HG03108 (cell line): ENCODE measurements at regions not wholly inside any gene's neighbourhood (a gene's known extent, or its start where the extent isn't known, plus 50 kb on each side); places are given as distances from the start of the nearest gene placed in this dataset.
"Not testable (repeated sequence)": the region's sequence is repeated elsewhere in the genome, so short reads cannot be mapped to it uniquely, and the experiment has no call there.

Source experiments
- ATAC-seq: cut with Tn5 transposase; IDR thresholded peaks from one replicate; pipeline ENCODE4 v1.9.1; 2021; ENCODE audit warnings: moderate library complexity; ENCODE audit not compliant: unreplicated experiment

DNA sequence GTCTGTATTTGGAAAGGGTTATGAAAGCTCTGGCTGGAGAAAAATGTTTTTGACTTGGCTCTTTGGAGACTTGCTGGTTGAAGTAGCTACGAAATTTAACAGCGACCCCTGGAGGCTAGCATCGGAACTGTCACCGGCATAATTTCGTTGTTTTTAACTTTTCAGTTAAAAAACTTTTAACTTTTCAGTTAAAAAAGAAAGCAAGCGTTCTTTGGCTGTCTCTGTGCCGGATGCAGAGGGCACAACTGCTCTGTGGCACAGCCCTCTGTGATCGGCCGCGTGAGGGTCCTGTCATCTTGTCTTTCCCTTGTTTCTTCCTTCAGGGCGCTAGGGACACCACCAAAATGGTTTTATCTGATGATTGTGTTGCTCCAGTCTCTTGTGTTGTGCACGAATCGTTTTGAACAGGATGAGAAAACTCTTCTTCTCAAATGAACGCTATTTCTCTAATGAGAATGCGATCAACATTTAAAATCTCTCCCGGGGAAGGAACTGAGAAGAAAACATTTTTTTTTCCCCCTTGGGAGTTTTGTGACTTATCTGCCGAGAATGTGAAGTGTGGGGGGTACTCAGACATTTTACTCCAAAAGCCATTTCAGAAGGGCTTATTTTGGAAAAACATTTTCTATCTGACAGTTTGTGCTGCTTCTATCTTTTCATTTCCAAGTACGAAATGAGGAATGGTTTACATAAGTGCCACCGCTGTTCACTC, 57.1 kb downstream of the ADCYAP1 start:
- ATAC-seq, result no peak

DNA sequence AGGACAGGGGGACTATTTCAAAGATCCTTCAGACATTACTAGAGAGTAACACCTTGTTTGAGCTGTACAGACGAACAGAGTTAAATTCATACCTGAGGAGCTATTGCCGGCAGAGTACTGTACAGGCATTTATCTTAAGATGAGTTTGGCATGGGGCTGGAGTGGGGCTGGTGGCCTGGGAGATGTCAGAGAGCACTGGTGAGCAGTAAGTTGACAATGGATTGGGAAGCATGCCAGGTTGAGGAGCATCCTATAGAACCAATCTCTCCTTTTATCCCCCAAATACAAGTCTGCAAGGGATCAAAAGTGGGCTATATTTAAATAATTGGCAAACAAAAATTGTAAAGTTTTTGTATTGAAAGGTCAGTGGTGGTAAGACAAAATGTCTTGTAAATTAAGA, 58.6 kb downstream of the ADCYAP1 start:
- no peak for ATAC-seq

DNA sequence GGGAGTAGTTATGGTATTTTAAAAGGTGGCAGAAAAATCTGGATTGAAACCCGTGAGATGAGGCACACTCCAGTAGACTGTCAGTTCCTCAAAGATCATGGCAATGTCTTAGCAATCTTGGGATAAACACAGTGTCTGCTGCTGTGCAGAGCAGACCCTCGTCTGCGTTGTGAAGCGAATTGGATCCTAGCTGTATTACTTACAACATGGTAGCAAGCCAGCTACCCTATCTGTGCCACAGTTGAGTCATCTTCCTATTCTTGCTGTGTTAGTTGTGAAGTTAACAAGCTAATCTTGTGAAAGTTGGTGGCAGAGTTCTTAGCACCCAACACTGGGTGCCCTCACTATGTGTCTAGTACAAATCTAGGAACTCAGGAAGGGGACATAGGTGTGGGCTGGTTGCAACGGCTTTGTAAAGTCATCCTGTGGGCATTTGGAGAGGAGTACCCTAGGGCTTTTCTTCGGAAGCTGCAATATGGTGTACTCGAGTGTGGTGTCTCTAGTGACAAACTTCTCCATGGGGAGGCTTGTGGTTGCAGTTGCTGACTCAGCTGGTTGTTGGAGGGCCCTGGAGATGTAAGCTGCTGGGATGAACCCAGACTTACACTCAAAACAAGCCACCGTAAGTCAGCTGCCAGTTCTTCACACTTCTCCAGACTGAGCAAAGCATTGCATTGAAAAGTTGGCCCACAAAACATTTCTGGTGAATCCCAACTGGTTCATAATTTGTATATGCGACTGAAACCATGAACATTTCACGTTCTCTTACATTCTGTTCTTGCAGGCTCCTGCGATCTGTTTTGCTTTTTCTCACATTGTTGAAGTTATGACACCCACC, 61.5 kb downstream of the ADCYAP1 start:
- ATAC-seq, result no peak

DNA sequence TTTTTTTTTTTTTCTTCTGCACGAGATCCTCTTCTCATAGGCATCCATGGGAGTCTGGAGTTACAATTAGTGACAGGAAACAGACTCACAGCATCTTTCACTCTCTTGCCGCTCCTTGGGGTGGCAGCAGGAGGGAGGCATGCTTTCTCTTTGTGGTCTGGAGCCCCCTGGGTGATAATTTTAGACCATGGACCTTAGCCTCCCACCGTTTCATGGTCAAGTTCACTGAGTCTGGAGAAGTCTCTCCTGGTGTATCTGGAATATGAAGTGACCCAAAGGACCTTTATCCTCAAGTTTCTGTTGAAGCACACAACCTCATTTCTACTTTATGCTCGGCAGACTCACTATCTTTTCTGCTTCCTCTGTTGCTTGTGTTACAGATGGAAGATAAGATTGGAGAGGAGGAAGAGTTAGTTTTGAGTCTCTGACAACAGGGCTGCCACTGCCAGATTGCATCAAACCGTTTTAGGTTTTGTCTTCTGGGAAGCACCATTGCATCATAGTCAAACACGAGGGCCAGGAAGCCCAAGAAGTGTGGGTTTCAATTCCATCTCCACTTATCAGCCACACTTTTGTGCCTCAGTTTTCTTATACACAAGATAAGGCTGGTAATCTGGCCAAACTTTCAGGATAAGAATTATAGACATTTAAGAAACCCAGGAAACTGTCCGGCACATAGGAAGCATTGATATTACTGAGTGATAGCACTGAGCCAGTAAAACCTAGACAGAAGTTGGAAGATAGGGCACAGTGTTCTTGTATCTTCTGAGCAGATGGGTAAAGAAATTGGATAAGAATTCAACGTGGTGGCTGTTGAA, 62.3 kb downstream of the ADCYAP1 start:
- no peak for ATAC-seq

DNA sequence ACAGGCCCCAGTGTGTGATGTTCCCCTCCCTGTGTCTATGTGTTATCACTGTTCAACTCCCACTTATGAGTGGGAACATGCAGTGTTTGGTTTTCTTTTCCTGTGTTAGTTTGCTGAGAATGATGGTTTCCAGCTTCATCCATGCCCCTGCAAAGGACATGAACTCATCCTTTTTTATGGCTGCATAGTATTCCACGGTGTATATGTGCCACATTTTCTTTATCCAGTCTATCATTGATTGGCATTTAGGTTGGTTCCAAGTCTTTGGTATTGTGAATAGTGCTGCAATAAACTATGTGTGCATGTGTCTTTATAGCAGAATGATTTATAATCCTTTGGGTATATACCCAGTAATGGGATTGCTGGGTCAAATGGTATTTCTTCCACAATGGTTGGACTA, 64.2 kb downstream of the ADCYAP1 start:
- not testable (repeated sequence) for ATAC-seq

DNA sequence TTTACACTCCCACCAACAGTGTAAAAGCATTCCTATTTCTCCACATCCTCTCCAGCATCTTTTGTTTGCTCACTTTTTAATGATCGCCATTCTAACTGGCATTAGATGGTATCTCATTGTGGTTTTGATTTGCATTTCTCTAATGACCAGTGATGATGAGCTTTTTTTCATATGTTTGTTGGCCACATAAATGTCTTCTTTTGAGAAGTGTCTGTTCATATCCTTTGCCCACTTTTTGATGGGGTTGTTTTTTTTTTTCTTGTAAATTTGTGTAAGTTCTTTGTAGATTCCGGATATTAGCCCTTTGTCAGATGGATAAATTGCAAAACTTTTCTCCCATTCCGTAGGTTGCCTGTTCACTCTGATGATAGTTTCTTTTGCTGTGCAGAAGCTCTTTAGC, 64.6 kb downstream of the ADCYAP1 start:
- ATAC-seq, result not testable (repeated sequence)

DNA sequence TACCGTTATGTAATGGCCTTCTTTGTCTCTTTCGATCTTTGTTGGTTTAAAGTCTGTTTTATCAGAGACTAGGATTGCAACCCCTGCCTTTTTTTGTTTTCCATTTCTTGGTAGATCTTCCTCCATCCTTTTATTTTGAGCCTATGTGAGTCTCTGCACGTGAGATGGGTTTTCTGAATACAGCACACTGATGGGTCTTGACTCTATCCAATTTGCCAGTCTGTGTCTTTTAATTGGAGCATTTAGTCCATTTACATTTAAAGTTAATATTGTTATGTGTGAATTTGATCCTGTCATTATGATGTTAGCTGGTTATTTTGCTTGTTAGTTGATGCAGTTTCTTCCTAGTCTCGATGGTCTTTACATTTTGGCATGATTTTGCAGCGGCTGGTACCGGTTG, 69.9 kb downstream of the ADCYAP1 start:
- ATAC-seq, result not testable (repeated sequence)

DNA sequence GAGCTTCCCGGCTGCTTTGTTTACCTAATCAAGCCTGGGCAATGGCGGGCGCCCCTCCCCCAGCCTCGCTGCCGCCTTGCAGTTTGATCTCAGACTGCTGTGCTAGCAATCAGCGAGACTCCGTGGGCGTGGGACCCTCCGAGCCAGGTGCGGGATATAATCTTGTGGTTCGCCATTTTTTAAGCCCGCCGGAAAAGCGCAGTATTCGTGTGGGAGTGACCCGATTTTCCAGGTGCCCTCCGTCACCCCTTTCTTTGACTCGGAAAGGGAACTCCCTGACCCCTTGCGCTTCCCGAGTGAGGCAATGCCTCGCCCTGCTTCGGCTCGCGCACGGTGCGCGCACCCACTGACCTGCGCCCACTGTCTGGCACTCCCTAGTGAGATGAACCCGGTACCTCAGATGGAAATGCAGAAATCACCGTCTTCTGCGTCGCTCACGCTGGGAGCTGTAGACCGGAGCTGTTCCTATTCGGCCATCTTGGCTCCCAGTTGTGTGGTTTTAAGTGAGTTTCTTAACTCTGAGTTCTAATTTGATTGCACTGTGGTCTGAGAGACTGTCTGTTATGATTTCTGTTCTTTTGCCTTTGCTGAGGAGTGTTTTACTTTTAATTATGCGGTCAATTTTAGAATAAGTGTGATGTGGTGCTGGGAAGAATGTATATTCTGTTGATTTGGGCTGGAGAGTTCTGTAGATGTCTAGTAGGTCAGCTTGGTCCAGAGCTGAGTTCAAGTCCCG, 71.9 kb downstream of the ADCYAP1 start:
- not testable (repeated sequence) for ATAC-seq

DNA sequence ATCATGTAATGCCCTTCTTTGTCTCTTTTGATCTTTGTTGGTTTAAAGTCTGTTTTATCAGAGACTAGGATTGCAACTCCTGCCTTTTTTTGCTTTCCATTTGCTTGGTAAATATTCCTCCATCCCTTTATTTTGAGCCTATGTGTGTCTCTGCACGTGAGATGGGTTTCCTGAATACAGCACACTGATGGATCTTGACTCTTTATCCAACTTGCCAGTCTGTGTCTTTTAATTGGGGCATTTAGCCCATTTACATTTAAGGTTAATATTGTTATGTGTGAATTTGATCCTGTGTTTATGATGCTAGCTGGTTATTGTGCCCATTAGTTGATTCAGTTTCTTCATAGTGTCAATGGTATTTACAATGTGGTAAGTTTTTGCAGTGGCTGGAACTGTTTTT, 72.7 kb downstream of the ADCYAP1 start:
- not testable (repeated sequence) for ATAC-seq

DNA sequence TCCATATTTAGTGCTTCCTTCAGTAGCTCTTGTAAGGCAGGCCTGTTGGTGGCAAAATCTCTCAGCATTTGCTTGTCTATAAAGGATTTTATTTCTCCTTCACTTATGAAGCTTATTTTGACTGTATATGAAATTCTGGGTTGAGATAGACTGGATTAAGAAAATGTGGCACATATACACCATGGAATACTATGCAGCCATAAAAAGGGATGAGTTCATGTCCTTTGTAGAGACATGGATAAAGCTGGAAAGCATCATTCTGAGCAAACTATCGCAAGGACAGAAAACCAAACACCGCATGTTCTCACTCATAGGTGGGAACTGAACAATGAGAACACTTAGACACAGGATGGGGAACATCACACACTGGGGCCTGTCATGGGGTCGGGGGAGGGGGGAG, 73.1 kb downstream of the ADCYAP1 start:
- not testable (repeated sequence) for ATAC-seq

DNA sequence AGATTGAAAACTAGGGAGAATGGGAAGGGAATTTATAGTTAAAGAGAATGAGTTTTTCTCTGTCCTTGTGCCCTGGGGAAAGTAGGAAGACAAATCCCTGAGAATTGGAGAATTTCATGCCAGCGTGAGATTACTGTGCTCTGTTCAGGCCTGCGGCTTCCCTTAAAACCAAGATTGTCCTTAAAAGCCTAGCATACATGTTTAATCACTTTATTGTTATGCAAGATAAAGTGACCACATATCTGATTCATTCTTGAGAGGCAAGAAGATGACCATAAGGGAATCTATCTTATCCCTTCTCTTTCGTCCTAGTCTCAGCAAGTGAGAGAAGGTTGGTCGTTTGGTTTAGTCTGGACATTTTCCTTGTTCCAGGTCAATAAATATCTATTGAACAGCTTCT, 75.9 kb downstream of the ADCYAP1 start:
- ATAC-seq, result no peak

DNA sequence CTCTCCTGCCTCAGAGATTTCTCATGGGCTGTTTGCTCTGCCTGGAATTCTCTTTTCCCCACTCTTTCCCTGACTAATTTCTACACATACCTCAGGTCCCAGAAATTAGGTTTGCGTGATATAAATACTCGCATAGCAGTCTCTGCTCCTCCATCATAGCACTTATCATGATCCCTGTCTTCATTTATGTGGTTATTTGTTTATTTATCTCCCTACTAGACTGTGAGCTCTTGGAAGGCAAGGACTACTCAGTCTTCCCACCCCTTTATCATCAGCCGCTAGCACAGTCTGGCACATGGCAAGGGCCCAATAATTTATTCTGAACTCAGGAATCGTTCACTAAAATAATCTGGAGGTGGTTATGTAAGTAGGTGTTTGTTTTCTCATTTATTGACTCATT, 79.3 kb downstream of the ADCYAP1 start:
- ATAC-seq, result no peak

DNA sequence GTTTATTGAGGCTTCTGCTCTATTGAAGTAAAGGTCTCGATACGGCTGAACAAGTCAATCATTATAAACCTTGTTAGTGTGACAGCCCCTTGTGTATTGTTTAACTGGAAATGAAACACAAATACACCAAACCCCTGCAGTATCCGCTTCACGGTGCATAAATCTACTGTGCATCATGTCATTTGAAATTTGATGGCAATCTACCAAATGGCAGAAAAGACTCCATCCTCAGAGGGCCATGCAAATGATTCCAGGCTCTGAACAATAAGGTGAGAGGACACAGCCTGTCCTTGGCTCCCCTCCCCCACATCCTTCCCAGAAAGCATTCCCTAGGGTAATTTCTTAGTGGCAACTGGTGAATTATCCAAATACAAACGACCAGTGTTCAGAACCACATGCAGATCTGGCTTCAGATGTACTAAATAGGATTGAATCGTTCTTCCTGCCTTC, 80.6 kb downstream of the ADCYAP1 start:
- no peak for ATAC-seq

DNA sequence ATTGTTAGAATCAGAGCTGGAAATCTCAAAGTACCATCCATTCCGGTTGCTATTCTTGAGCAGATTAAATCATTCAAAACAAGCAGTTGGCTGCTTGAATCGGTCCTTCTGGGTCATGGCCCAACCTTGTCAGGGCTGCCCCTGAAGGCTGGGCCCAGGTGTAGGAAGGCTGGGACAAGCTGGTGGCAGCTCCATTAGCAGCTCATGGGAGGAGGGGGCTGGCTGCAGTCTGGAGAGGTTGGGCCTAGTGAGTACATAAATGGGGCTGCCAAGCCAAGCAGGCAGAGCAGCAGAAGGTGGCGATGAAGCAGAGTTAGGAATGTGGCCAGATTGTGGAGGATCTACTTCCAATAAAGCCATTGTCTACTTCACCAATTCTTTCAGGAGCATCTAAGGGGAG, 81.4 kb downstream of the ADCYAP1 start:
- ATAC-seq, result no peak

DNA sequence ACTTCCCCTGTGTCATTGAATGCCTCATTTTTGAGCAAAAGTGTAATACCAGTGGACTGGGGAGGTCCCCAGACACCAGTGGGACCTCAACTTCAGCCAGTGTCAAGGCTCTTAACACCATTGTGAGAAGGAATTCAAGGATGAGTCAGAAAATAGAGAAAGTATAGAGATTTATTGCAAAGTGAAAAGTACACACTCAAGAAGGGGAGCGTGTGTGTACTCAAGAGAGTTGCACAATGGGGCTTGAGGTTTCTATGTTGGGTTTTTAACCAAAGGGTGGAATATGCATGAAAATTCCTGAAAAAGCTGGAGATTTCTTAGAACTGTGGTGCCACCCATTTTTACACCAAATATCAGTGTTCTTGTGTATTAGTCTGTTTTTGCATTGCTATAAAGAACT, 81.9 kb downstream of the ADCYAP1 start:
- no peak for ATAC-seq

DNA sequence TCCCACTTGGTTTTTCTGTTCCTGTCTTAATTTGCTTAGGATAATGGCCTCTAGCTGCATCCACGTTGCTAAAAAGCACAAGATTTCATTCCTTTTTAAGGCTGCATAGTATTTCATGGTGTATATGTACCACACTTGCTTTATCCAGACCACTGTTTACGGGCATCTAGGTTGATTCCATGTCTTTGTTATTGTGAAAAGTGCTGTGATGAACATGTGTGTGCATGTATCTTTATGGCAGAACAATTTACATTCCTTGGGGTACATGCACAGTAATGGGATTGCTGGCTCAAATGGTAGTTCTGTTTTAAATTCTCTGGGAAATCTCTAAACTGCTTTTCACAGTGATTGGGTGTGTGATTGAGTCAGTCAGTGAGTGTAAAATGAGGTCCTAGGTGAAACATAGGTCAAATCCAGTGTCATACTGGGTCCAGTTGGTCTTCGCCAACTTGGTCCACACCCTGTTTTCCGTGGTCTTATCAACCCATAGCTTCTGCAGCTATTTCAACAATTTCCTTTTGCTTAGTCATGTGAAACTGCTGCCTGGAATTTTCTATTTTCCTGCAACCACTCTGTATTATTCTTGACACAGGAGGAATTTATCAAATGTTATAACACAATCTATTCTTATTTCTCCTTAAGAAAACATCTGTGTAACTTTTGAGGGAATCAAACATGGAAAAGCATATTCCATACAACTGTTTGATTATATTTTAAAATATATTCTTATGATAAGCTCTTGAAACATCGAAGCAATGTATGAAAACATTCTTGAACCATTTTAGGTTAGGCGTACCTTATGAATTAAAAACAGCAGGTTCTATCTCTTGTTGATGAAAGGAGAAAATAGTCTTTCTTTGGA, 82.9 kb downstream of the ADCYAP1 start:
- ATAC-seq, result no peak

DNA sequence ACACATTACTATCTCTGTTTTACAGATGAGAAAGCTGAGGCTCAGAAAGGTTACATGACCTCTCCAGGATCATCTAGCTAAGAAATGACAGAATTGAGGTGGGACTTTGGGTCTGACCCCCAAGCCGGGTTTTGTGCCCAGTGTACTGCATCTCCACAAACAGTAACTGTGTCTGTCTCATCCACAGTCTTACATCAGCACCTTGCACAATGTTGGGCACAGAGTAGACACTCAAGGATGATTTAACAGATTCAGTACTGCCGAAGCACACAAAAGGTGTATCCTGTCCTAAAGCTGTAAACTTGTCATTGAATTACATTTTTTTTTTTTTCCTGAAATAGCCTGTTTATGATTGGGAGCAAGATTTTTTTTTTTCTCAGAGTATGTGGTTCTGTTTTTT, 84.8 kb downstream of the ADCYAP1 start:
- no peak for ATAC-seq

DNA sequence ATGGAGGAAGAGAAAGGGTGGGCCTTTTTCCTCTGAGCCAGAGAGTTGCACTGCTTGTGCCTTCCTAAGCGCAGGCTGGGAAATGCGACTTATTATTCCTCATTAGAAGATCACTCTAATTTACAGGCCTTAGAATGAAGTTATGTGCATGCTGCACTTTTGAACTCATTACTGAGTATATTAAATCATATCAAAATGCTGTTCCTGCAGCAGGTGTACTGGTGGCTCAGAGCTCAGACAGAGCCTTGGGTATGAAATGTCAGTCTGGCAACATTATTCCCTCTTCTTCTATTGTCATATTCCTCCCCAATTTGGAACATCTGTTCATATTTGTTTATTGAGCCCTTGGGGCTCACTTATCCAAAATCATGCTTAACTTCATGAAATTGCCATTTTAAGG, 85.5 kb downstream of the ADCYAP1 start:
- ATAC-seq, result no peak

DNA sequence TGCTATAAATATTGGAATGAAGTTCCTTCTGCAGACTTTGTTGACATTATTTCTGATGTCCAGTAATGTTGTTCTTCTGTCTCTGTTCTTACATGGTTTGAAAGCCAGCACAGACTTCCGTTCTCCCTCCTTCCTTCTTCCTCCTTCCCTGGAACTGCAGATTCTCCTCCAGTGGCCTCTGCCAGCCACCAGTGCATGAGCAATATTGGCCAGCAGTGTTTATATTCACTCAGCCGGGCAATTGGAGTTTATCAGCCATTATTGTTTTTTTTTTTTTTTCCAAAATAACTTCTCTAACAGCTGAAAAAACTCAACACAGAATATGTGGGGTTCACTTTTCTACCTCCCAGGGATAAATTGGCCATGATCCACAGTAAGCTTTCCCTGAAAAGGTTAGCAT, 86.8 kb downstream of the ADCYAP1 start:
- no peak for ATAC-seq

DNA sequence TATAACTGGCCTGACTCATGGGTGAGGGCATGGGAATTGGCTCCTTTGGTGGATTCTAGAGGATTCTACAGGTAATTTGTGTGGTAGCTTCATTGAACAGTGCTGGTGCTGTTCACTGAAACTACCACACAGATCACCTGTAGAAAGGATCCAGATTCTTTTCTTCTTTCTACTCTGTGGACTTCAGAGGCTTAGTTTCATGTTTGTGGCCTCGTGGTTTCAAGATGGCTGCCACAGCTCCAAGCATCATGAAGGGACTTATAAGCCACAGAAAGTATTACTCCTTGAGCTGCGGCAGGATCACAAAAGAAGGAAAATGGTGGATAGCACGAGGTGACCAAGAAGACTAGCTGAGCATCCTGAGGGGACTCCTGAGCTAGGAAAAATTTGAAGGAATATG, 88.9 kb downstream of the ADCYAP1 start:
- no peak for ATAC-seq
